H9 (cell line): ENCODE measurements at regions not wholly inside any gene's neighbourhood (a gene's known extent, or its start where the extent isn't known, plus 50 kb on each side); places are given as distances from the start of the nearest gene placed in this dataset.

Experiments
- DNase-seq: peaks from one replicate; pipeline ENCODE4 v3.0.0-alpha.2; 2017
- H2AFZ ChIP-seq: one replicate; pipeline ENCODE4 v1.6.1; 2013; ENCODE audit warnings: mild to moderate bottlenecking, low read length, control low read depth, moderate library complexity
- H2AK5ac ChIP-seq: 2 replicates; pipeline ENCODE4 v1.6.1; 2013; ENCODE audit warnings: low read length, control low read depth, mixed read lengths; ENCODE audit not compliant: insufficient read length
- H2BK120ac ChIP-seq: one replicate; pipeline ENCODE4 v1.6.1; 2013; ENCODE audit warnings: low read depth, mild to moderate bottlenecking, low read length, control low read depth, inconsistent platforms; ENCODE audit not compliant: poor library complexity, severe bottlenecking
- H2BK12ac ChIP-seq: 2 replicates; pipeline ENCODE4 v1.6.1; 2013; ENCODE audit warnings: low read length, control low read depth, mixed read lengths, low read depth; ENCODE audit not compliant: insufficient read length
- H2BK15ac ChIP-seq: 2 replicates; pipeline ENCODE4 v1.6.1; 2013; ENCODE audit warnings: low read depth, low read length, control low read depth
- H2BK20ac ChIP-seq: one replicate; pipeline ENCODE4 v1.6.1; 2013; ENCODE audit warnings: low read depth, mild to moderate bottlenecking, low read length, control low read depth, inconsistent platforms; ENCODE audit not compliant: poor library complexity, severe bottlenecking
- H2BK5ac ChIP-seq: 2 replicates; pipeline ENCODE4 v1.6.1; 2013; ENCODE audit warnings: low read length, control low read depth, mixed read lengths; ENCODE audit not compliant: insufficient read length
- H3K14ac ChIP-seq: 2 replicates; pipeline ENCODE4 v1.6.1; 2013; ENCODE audit warnings: low read length, control low read depth; ENCODE audit not compliant: insufficient read depth
- H3K18ac ChIP-seq: 2 replicates; pipeline ENCODE4 v1.6.1; 2013; ENCODE audit warnings: low read depth, mild to moderate bottlenecking, mixed read lengths, low read length, control low read depth; ENCODE audit not compliant: insufficient read length
- H3K23ac ChIP-seq: 2 replicates; pipeline ENCODE4 v1.6.1; 2013; ENCODE audit warnings: low read length, control low read depth, mixed read lengths, low read depth; ENCODE audit not compliant: insufficient read length
- H3K23me2 ChIP-seq: 2 replicates; pipeline ENCODE4 v1.6.1; 2013; ENCODE audit warnings: low read depth, mild to moderate bottlenecking, mixed read lengths, low read length, control low read depth; ENCODE audit not compliant: insufficient read length, poor library complexity, severe bottlenecking
- H3K27ac ChIP-seq: 2 replicates; pipeline ENCODE4 v1.5.1; 2013; ENCODE audit warnings: low read length, control low read depth, mixed read lengths, low read depth; ENCODE audit not compliant: insufficient read length
- H3K27me3 ChIP-seq: 2 replicates; pipeline ENCODE4 v1.6.1; 2013; ENCODE audit warnings: low read length, control low read depth, inconsistent platforms; ENCODE audit not compliant: insufficient read depth
- H3K4ac ChIP-seq: 2 replicates; pipeline ENCODE4 v1.6.1; 2013; ENCODE audit warnings: low read depth, mild to moderate bottlenecking, control low read depth, inconsistent platforms, low read length, moderate library complexity
- H3K4me1 ChIP-seq: 2 replicates; pipeline ENCODE4 v1.6.1; 2013; ENCODE audit warnings: low read length, control low read depth, inconsistent platforms; ENCODE audit not compliant: insufficient read depth
- H3K4me2 ChIP-seq: 2 replicates; pipeline ENCODE4 v1.6.1; 2013; ENCODE audit warnings: low read length, control low read depth, mixed read lengths; ENCODE audit not compliant: insufficient read length, insufficient read depth
- H3K56ac ChIP-seq: 2 replicates; pipeline ENCODE4 v1.6.1; 2013; ENCODE audit warnings: low read depth, mild to moderate bottlenecking, mixed read lengths, low read length, control low read depth; ENCODE audit not compliant: insufficient read length
- H3K79me1 ChIP-seq: 2 replicates; pipeline ENCODE4 v1.6.1; 2013; ENCODE audit warnings: low read depth, mild to moderate bottlenecking, moderate library complexity, low read length, control low read depth, inconsistent platforms; ENCODE audit not compliant: insufficient read depth, poor library complexity, severe bottlenecking
- H3K79me2 ChIP-seq: 2 replicates; pipeline ENCODE4 v1.6.1; 2013; ENCODE audit warnings: low read length, control low read depth, inconsistent platforms; ENCODE audit not compliant: insufficient read depth
- H3K9ac ChIP-seq: 2 replicates; pipeline ENCODE4 v1.6.1; 2013; ENCODE audit warnings: low read length, control low read depth, mixed read lengths; ENCODE audit not compliant: insufficient read length; ENCODE audit errors: extremely low read depth
- H3K9me3 ChIP-seq: one replicate; pipeline ENCODE4 v1.6.1; 2013; ENCODE audit warnings: low read depth, low read length, inconsistent platforms; ENCODE audit not compliant: control insufficient read depth
- H3T11ph ChIP-seq: one replicate; pipeline ENCODE4 v1.6.1; 2013; ENCODE audit warnings: mild to moderate bottlenecking, low read length, control low read depth, inconsistent platforms
- H4K20me1 ChIP-seq: one replicate; pipeline ENCODE4 v1.6.1; 2013; ENCODE audit not compliant: control insufficient read depth, insufficient read length, insufficient read depth
- H4K5ac ChIP-seq: 2 replicates; pipeline ENCODE4 v1.6.1; 2013; ENCODE audit warnings: low read depth, mild to moderate bottlenecking, mixed read lengths, low read length, control low read depth; ENCODE audit not compliant: insufficient read length
- H4K8ac ChIP-seq: replicated peaks from 2 replicates; pipeline ENCODE4 v1.6.1; 2013; ENCODE audit warnings: low read length, control low read depth, mixed read lengths, low read depth; ENCODE audit not compliant: insufficient read length
- H4K91ac ChIP-seq: 2 replicates; pipeline ENCODE4 v1.6.1; 2013; ENCODE audit warnings: low read depth, mild to moderate bottlenecking, moderate library complexity, mixed read lengths, low read length, control low read depth; ENCODE audit not compliant: insufficient read length
- H3K27ac Mint-ChIP-seq, 3 experiments: 2 replicates in 2 of 3; 3 replicates in 1 of 3; pipeline ENCODE4 v1.8.0; 2020 to 2021; ENCODE audit warnings: mixed read lengths in 3 of 3, mild to moderate bottlenecking in 1 of 3, moderate library complexity in 1 of 3
- H3K27me3 Mint-ChIP-seq: 2 replicates; pipeline ENCODE4 v1.8.0; 2021; ENCODE audit warnings: low read depth, mild to moderate bottlenecking, moderate library complexity, mixed read lengths
- H3K36me3 Mint-ChIP-seq, 3 experiments: 2 replicates in 2 of 3; 3 replicates in 1 of 3; pipeline ENCODE4 v1.8.0; 2020 to 2021; ENCODE audit warnings: low read depth in 3 of 3, mixed read lengths in 3 of 3; ENCODE audit not compliant: insufficient read depth in 1 of 3
- H3K4me1 Mint-ChIP-seq, 2 experiments: 2 replicates each; pipeline ENCODE4 v1.8.0; 2020; ENCODE audit warnings: mixed read lengths in 2 of 2
- H3K4me3 Mint-ChIP-seq, 2 experiments: 2 replicates in 1 of 2; 3 replicates in 1 of 2; pipeline ENCODE4 v1.8.0; 2020 to 2021; ENCODE audit warnings: mild to moderate bottlenecking in 2 of 2, mixed read lengths in 2 of 2, moderate library complexity in 1 of 2
- H3K9me3 Mint-ChIP-seq, 2 experiments: 2 replicates in 1 of 2; 3 replicates in 1 of 2; pipeline ENCODE4 v1.8.0; 2020; ENCODE audit warnings: mild to moderate bottlenecking in 2 of 2, mixed read lengths in 2 of 2, moderate library complexity in 1 of 2
- CTCF ChIP-seq: fragments of 200-600 bp; sonication (generic); conservative IDR thresholded peaks from 3 replicates; pipeline ENCODE4 v1.8.0; 2021; ENCODE audit warnings: antibody characterized with exemption, mild to moderate bottlenecking
- WGBS: extraction: QIAGEN DNeasy Blood & Tissue Kit; methylation state at CpG from one replicate; pipeline ENCODE4 v1.1.7; 2013; ENCODE audit warnings: missing lambda C conversion rate, low lambda C conversion rate, mixed read lengths; ENCODE audit not compliant: insufficient read length; ENCODE audit errors: extremely low coverage; 5-methylcytosine and 5-hydroxymethylcytosine counted together

- Histone ChIP-seq H3T11ph (no peak overlapping the region), H3K56ac (no peak overlapping the region), H2BK15ac (no peak overlapping the region), H3K23ac (no peak overlapping the region), H3K79me1 (no peaks in the 10 kb centered on the region), H4K91ac (no peak overlapping the region), H2BK5ac (no peak overlapping the region), H3K4ac (no peak overlapping the region), H3K9me3 (no peaks in the 10 kb centered on the region), H4K8ac (no peak overlapping the region), H3K27me3 (no peaks in the 10 kb centered on the region), H3K9ac (no peak overlapping the region), H3K14ac (no peak overlapping the region), H3K79me2 (no peaks in the 10 kb centered on the region), H2AFZ (no peak overlapping the region), H3K4me1 (no peaks in the 10 kb centered on the region), H3K27ac (no peak overlapping the region), H3K23me2 (no peaks in the 10 kb centered on the region), H4K5ac (no peak overlapping the region), H3K4me2 (no peak overlapping the region), H2BK12ac (no peak overlapping the region), H3K18ac (no peak overlapping the region), H2AK5ac (no peak overlapping the region), H2BK120ac (no peak overlapping the region), H2BK20ac (no peak overlapping the region), H4K20me1 (no peaks in the 10 kb centered on the region)
- DNase-seq: no peak
- H3K4me1 Mint-ChIP-seq: no peaks in the 10 kb centered on the region
- no peak overlapping the region for H3K27ac Mint-ChIP-seq
- H3K36me3 Mint-ChIP-seq: peaks cover 0 to 5% (median 0%) of the 10 kb centered on the region in 3 experiments; a peak in 3 of 7 replicates
- no peak overlapping the region for H3K4me3 Mint-ChIP-seq
- WGBS: no CpG with 5 or more reads among the region's 1 CpG
- peaks cover 0 to 4% of the 10 kb centered on the region in 2 experiments; a peak in 3 of 5 replicates for H3K9me3 Mint-ChIP-seq
- TF ChIP-seq CTCF: no peak
- no peaks in the 10 kb centered on the region for H3K27me3 Mint-ChIP-seq
Measured at GRCh38 chr6:94027374-94027773, 608.0 kb upstream of the EPHA7 start.
